Stomach (tissue), 4 donors: ENCODE measurements at regions not wholly inside any gene's neighbourhood (a gene's known extent, or its start where the extent isn't known, plus 50 kb on each side); places are given as distances from the start of the nearest gene placed in this dataset.

ENCODE experiments used
- CTCF ChIP-seq, 7 experiments: fragments of 450-650 bp in 4 of 7; fragments of 200-600 bp in 3 of 7; sonication (generic) in 3 of 7; IDR thresholded peaks; one replicate each; pipeline ENCODE4 v1.5.1; 2016 to 2019; ENCODE audit warnings: antibody characterized with exemption in 7 of 7, control low read depth in 2 of 7, mild to moderate bottlenecking in 1 of 7
- EP300 ChIP-seq: sonication (generic); formaldehyde crosslinking; IDR thresholded peaks from one replicate; pipeline ENCODE4 v1.6.1; 2017; ENCODE audit warnings: antibody characterized with exemption

GRCh38 chr3:112747624-112748023 lies 99.0 kb downstream of the CD200R1L start:
- TF ChIP-seq CTCF (IDR thresholded peaks at IDR 0.05), result no peak
- TF ChIP-seq EP300, result no peak
